H1 (cell line): ENCODE measurements at regions not wholly inside any gene's neighbourhood (a gene's known extent, or its start where the extent isn't known, plus 50 kb on each side); places are given as distances from the start of the nearest gene placed in this dataset.

ENCODE experiments used
- CTCF ChIA-PET: fragments of 300-600 bp; sonication (Branson Sonifier 250); formaldehyde crosslinking; loops from one replicate; lab custom pipeline; 2021; ENCODE audit not compliant: partially characterized antibody; lab: Charles Lee
- POLR2A ChIA-PET: fragments of 300-600 bp; sonication (Branson Sonifier 250); formaldehyde crosslinking; loops from one replicate; lab custom pipeline; 2021; ENCODE audit warnings: inconsistent platforms; ENCODE audit not compliant: partially characterized antibody; lab: Charles Lee
- DNase-seq, 2 experiments: peaks; one replicate each; pipeline versions ENCODE4 v3.0.0 to v3.0.0-alpha.2; 2010 to 2022; ENCODE audit warnings: low spot score in 2 of 2, low read depth in 1 of 2, mixed read lengths in 1 of 2
- FAIRE-seq: peaks from 2 replicates; lab custom pipeline; 2011; peaks lifted over from hg19 to GRCh38; lab: Jason Lieb, UNC
- H2AFZ ChIP-seq: 2 replicates; pipeline ENCODE4 v1.8.1; 2012; ENCODE audit warnings: low read length, inconsistent platforms
- H2AK5ac ChIP-seq: 2 replicates; pipeline ENCODE4 v1.6.1; 2013; ENCODE audit warnings: low read depth, low read length
- H2BK120ac ChIP-seq: replicated peaks from 2 replicates; pipeline ENCODE3; 2013; ENCODE audit warnings: low read depth, low read length, inconsistent platforms
- H2BK12ac ChIP-seq: 2 replicates; pipeline ENCODE4 v1.6.1; 2013; ENCODE audit warnings: low read depth, low read length
- H2BK15ac ChIP-seq: 2 replicates; pipeline ENCODE4 v1.6.1; 2013; ENCODE audit warnings: low read length
- H2BK20ac ChIP-seq: 2 replicates; pipeline ENCODE4 v1.6.1; 2013; ENCODE audit warnings: low read length
- H2BK5ac ChIP-seq: 2 replicates; pipeline ENCODE4 v1.6.1; 2013; ENCODE audit warnings: low read depth, low read length
- H3K14ac ChIP-seq: 2 replicates; pipeline ENCODE4 v1.6.1; 2013; ENCODE audit warnings: inconsistent platforms; ENCODE audit not compliant: insufficient read length
- H3K18ac ChIP-seq: 2 replicates; pipeline ENCODE4 v1.6.1; 2013; ENCODE audit warnings: low read length; ENCODE audit errors: extremely low read depth
- H3K23ac ChIP-seq: 2 replicates; pipeline ENCODE4 v1.6.1; 2013; ENCODE audit warnings: inconsistent platforms; ENCODE audit not compliant: insufficient read length
- H3K23me2 ChIP-seq: 2 replicates; pipeline ENCODE4 v1.6.1; 2013; ENCODE audit warnings: low read depth, low read length
- H3K27ac ChIP-seq: 2 replicates; pipeline ENCODE4 v1.6.1; 2011; ENCODE audit warnings: low read depth, low read length, inconsistent platforms
- H3K27me3 ChIP-seq, 4 experiments: replicated peaks in 1 of 4; 1 replicate in 1 of 4; 2 replicates in 3 of 4; pipeline versions ENCODE4 v1.6.1 to v1.8.1; 2011 to 2013; ENCODE audit warnings: low read length in 3 of 4, mild to moderate bottlenecking in 3 of 4, inconsistent platforms in 2 of 4, mixed read lengths in 2 of 4, moderate library complexity in 1 of 4; ENCODE audit not compliant: control insufficient read depth in 3 of 4, insufficient read depth in 3 of 4; ENCODE audit errors: extremely low read depth in 1 of 4
- H3K36me3 ChIP-seq, 4 experiments: 2 replicates each; pipeline versions ENCODE4 v1.6.1 to v1.8.1; 2011 to 2013; ENCODE audit warnings: mild to moderate bottlenecking in 4 of 4, low read length in 3 of 4, moderate library complexity in 2 of 4, control low read depth in 1 of 4, inconsistent platforms in 1 of 4; ENCODE audit not compliant: insufficient read depth in 4 of 4, control insufficient read depth in 2 of 4
- H3K4ac ChIP-seq: replicated peaks from 2 replicates; pipeline ENCODE3; 2013; ENCODE audit warnings: low read length, low read depth, mixed read lengths, inconsistent platforms; ENCODE audit not compliant: insufficient read length
- H3K4me1 ChIP-seq, 4 experiments: replicated peaks in 1 of 4; 1 replicate in 1 of 4; 2 replicates in 3 of 4; pipeline versions ENCODE4 v1.6.1 to v1.8.1; 2011 to 2013; ENCODE audit warnings: low read length in 3 of 4, inconsistent platforms in 2 of 4, mixed read lengths in 1 of 4; ENCODE audit not compliant: insufficient read depth in 4 of 4, control insufficient read depth in 3 of 4
- H3K4me2 ChIP-seq, 2 experiments: 2 replicates each; pipeline versions ENCODE4 v1.6.1 to v1.8.1; 2011 to 2013; ENCODE audit warnings: low read depth in 2 of 2, low read length in 2 of 2, control low read depth in 1 of 2, inconsistent platforms in 1 of 2, mild to moderate bottlenecking in 1 of 2; ENCODE audit not compliant: insufficient read depth in 1 of 2
- H3K4me3 ChIP-seq, 4 experiments: fragments of 200-600, 300-600 bp in 1 of 4; sonication (generic), shearing (Covaris generic), sonication (Bioruptor Twin) in 1 of 4; 2 replicates each; pipeline versions ENCODE4 v1.5.1 to v1.8.1; 2011 to 2016; ENCODE audit warnings: low read length in 4 of 4, low read depth in 3 of 4, control low read depth in 2 of 4, inconsistent platforms in 2 of 4, mild to moderate bottlenecking in 2 of 4, mixed read lengths in 1 of 4, moderate library complexity in 1 of 4; ENCODE audit not compliant: insufficient read depth in 2 of 4; ENCODE audit errors: extremely low read depth in 1 of 4
- H3K56ac ChIP-seq: replicated peaks from 2 replicates; pipeline ENCODE3; 2013; ENCODE audit warnings: low read depth, mild to moderate bottlenecking, mixed read lengths, low read length, inconsistent platforms; ENCODE audit not compliant: insufficient read length
- H3K79me1 ChIP-seq: 2 replicates; pipeline ENCODE4 v1.6.1; 2013; ENCODE audit warnings: low read depth, low read length, control low read depth
- H3K79me2 ChIP-seq, 2 experiments: 2 replicates each; pipeline versions ENCODE4 v1.6.1 to v1.8.1; 2012 to 2013; ENCODE audit warnings: low read length in 2 of 2, mild to moderate bottlenecking in 2 of 2, inconsistent platforms in 1 of 2; ENCODE audit not compliant: insufficient read depth in 2 of 2, control insufficient read depth in 1 of 2
- H3K9ac ChIP-seq, 4 experiments: replicated peaks in 1 of 4; 1 replicate in 1 of 4; 2 replicates in 3 of 4; pipeline versions ENCODE4 v1.6.1 to v1.8.1; 2011 to 2013; ENCODE audit warnings: low read depth in 3 of 4, low read length in 3 of 4, control low read depth in 2 of 4, mild to moderate bottlenecking in 2 of 4, moderate library complexity in 2 of 4, inconsistent platforms in 1 of 4; ENCODE audit errors: extremely low read depth in 1 of 4
- H3K9me3 ChIP-seq, 2 experiments: 2 replicates each; pipeline versions ENCODE4 v1.6.1 to v1.8.1; 2012 to 2013; ENCODE audit warnings: mild to moderate bottlenecking in 2 of 2, moderate library complexity in 2 of 2, control low read depth in 1 of 2, inconsistent platforms in 1 of 2, low read depth in 1 of 2, low read length in 1 of 2, mixed read lengths in 1 of 2; ENCODE audit not compliant: insufficient read depth in 2 of 2
- H4K20me1 ChIP-seq, 2 experiments: replicated peaks in 1 of 2; 2 replicates each; pipeline versions ENCODE3 to v1.8.1; 2011 to 2013; ENCODE audit warnings: inconsistent platforms in 2 of 2, low read length in 2 of 2, mild to moderate bottlenecking in 1 of 2; ENCODE audit not compliant: insufficient read depth in 2 of 2, control insufficient read depth in 1 of 2
- H4K5ac ChIP-seq: 2 replicates; pipeline ENCODE4 v1.6.1; 2013; ENCODE audit warnings: low read length, low read depth, mixed read lengths, inconsistent platforms; ENCODE audit not compliant: insufficient read length
- H4K8ac ChIP-seq: 2 replicates; pipeline ENCODE4 v1.8.0; 2013; ENCODE audit warnings: mild to moderate bottlenecking, moderate library complexity, low read length, inconsistent platforms; ENCODE audit not compliant: insufficient read depth; ENCODE audit errors: extremely low read depth
- H4K91ac ChIP-seq: replicated peaks from 2 replicates; pipeline ENCODE3; 2013; ENCODE audit warnings: low read length, mixed read lengths, inconsistent platforms; ENCODE audit not compliant: insufficient read length
- BRCA1 ChIP-seq: IDR thresholded peaks from 2 replicates; pipeline ENCODE4 v1.6.1; 2012; ENCODE audit warnings: low read depth, low read length, improper control_type of control experiment
- CBX5 ChIP-seq: fragments of 300-800, 300-1000 bp; sonication (generic); IDR thresholded peaks from 2 replicates; pipeline ENCODE4 v1.7.1; 2016; ENCODE audit warnings: antibody characterized with exemption, low read length, low read depth
- RFX5 ChIP-seq: IDR thresholded peaks from 2 replicates; pipeline ENCODE4 v1.6.1; 2011; ENCODE audit warnings: low read depth, low read length, improper control_type of control experiment, borderline replicate concordance
- SIRT6 ChIP-seq: IDR thresholded peaks from one replicate; pipeline ENCODE4 v1.7.1; 2012; ENCODE audit warnings: low read length, inconsistent platforms
- SP1 ChIP-seq: IDR thresholded peaks from 2 replicates; pipeline ENCODE4 v1.6.1; 2011; ENCODE audit warnings: low read depth, low read length
- WGBS, 2 experiments: shearing (Covaris generic) in 1 of 2; methylation state at CpG; one replicate each; pipeline versions ENCODE4 v1.1.6 to v1.1.7; 2013 to 2015; ENCODE audit warnings: low lambda C conversion rate in 2 of 2, mixed read lengths in 2 of 2, inconsistent platforms in 1 of 2, low coverage in 1 of 2, missing lambda C conversion rate in 1 of 2; ENCODE audit not compliant: insufficient replicate concordance in 2 of 2, insufficient coverage in 1 of 2, insufficient read length in 1 of 2; ENCODE audit errors: extremely low coverage in 1 of 2, missing lambda C conversion rate in 1 of 2; 5-methylcytosine and 5-hydroxymethylcytosine counted together

DNA sequence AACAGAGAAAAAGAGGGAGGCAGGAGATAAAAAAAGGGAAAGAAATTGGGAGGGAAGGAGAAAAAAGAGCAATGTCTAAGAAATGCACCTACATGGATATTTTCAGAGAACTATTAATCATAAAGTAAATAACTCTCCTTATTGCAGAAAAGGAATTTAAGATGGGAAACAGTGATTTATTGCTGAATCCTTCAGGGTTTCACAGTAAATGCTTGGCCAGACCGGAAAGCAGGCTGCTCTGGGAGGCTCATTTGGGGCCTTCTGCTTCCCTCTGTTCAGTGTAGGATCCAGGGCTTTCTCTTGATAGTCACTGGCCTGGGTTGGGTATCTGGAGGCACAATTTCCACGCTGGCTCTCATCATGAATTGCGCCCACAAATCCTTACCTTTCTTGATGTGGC lies 324.3 kb upstream of the SORL1-AS1 start:
- Histone ChIP-seq H3K14ac (no peak overlapping the region), H3K4ac (no peak overlapping the region), H3K4me2 (no peak overlapping the region), H3K23me2 (no peaks in the 10 kb centered on the region), H2BK15ac (no peak overlapping the region), H3K36me3 (no peaks in the 10 kb centered on the region), H3K56ac (no peak overlapping the region), H3K27me3 (no peaks in the 10 kb centered on the region), H3K79me2 (no peaks in the 10 kb centered on the region), H2BK5ac (no peak overlapping the region), H4K20me1 (no peaks in the 10 kb centered on the region), H3K18ac (no peak overlapping the region), H3K23ac (no peak overlapping the region), H2AFZ (no peak overlapping the region; the same call in 1 of the 2 replicates), H3K79me1 (no peaks in the 10 kb centered on the region), H3K9ac (no peak overlapping the region), H2BK120ac (no peak overlapping the region), H3K9me3 (no peaks in the 10 kb centered on the region; a peak in 1 of 4 replicates), H4K91ac (no peak overlapping the region), H3K4me3 (no peak overlapping the region), H3K4me1 (no peaks in the 10 kb centered on the region), H4K5ac (no peak overlapping the region), H2BK12ac (no peak overlapping the region), H3K27ac (no peak overlapping the region), H2BK20ac (no peak overlapping the region), H2AK5ac (no peak overlapping the region), H4K8ac (no peak overlapping the region)
- ChIA-PET CTCF (interaction anchor here (1.0 to 1.1 kb wide), 2 partner anchors 12 to 14 kb away, joined by 3 read pairs; no protein-coding TSS in a partner anchor), POLR2A (no interaction called here)
- FAIRE-seq (no peak), DNase-seq (no peak)
- WGBS, 2 experiments = 81% methylated on average over 3 of the region's 3 CpGs; no CpG with 5 or more reads in 1 of the 2 experiments
- TF ChIP-seq SP1 = no peak
- no peak for TF ChIP-seq CBX5
- TF ChIP-seq RFX5 = no peak
- no peak for TF ChIP-seq SIRT6
- TF ChIP-seq BRCA1 = no peak
